K562 (cell line): ENCODE measurements at regions not wholly inside any gene's neighbourhood (a gene's known extent, or its start where the extent isn't known, plus 50 kb on each side); places are given as distances from the start of the nearest gene placed in this dataset.
A peak's percentile ranks its signal among the peaks of the same experiment; 100 is the strongest.

Source experiments
- ATF7 ChIP-seq: fragments of 450-650 bp; IDR thresholded peaks from 2 replicates; pipeline ENCODE4 v1.7.1; 2014; ENCODE audit warnings: mild to moderate bottlenecking, moderate library complexity
- BRF1 ChIP-seq: IDR thresholded peaks from 3 replicates; pipeline ENCODE4 v1.6.1; 2011; ENCODE audit warnings: borderline replicate concordance, mild to moderate bottlenecking; ENCODE audit not compliant: insufficient read length; ENCODE audit errors: extremely low read depth
- CXXC5 ChIP-seq: fragments of 250-450 bp; sonication (Bioruptor Pico); IDR thresholded peaks from 2 replicates; pipeline ENCODE4 v1.8.0; 2022; ENCODE audit warnings: inconsistent platforms, mild to moderate bottlenecking, moderate library complexity
- DMBX1 ChIP-seq: fragments of 250-450 bp; sonication (Bioruptor Pico); IDR thresholded peaks from 2 replicates; pipeline ENCODE4 v1.8.0; 2022; ENCODE audit warnings: inconsistent platforms, mild to moderate bottlenecking, moderate library complexity, borderline replicate concordance
- GABPA ChIP-seq: fragments of 200-800 bp; sonication (Bioruptor generic); conservative IDR thresholded peaks from 2 replicates; pipeline ENCODE4 v1.6.1; 2016; ENCODE audit warnings: low read depth, missing genetic modification characterization, missing compliant biosample characterization
- GABPB2 ChIP-seq: fragments of 250-450 bp; sonication (Bioruptor Pico); conservative IDR thresholded peaks from 2 replicates; pipeline ENCODE4 v1.5.1; 2021; ENCODE audit warnings: mild to moderate bottlenecking
- HLTF ChIP-seq: fragments of 450-650 bp; IDR thresholded peaks from 2 replicates; pipeline ENCODE4 v1.6.1; 2016
- HNRNPLL ChIP-seq: fragments of 200-400 bp; formaldehyde crosslinking; IDR thresholded peaks from 2 replicates; pipeline ENCODE4 v1.6.1; 2017; ENCODE audit warnings: low read length, low read depth, mild to moderate bottlenecking; ENCODE audit not compliant: poor library complexity, severe bottlenecking
- MAFF ChIP-seq: IDR thresholded peaks from 2 replicates; pipeline ENCODE4 v1.6.1; 2012; ENCODE audit warnings: low read length, improper control_type of control experiment
- MAFK ChIP-seq: IDR thresholded peaks from 2 replicates; pipeline ENCODE4 v1.6.1; 2011; ENCODE audit warnings: low read length, improper control_type of control experiment
- MAZ ChIP-seq, 2 experiments: fragments of 450-650 bp in 1 of 2; sonication (generic) in 1 of 2; formaldehyde crosslinking; IDR thresholded peaks in 1 of 2; conservative IDR thresholded peaks in 1 of 2; 2 replicates each; pipeline versions ENCODE4 v1.4.0 to v1.5.0; 2020; ENCODE audit warnings: mild to moderate bottlenecking in 1 of 2, missing genetic modification reagents in 1 of 2
- MEF2D ChIP-seq: conservative IDR thresholded peaks from 2 replicates; pipeline ENCODE4 v1.6.1; 2016; ENCODE audit warnings: low read depth, missing genetic modification characterization, missing compliant biosample characterization
- RBM22 ChIP-seq: fragments of 200-400 bp; formaldehyde crosslinking; IDR thresholded peaks from 2 replicates; pipeline ENCODE4 v1.6.1; 2018; ENCODE audit warnings: low read length, low read depth; ENCODE audit not compliant: poor library complexity, severe bottlenecking
- RBM34 ChIP-seq: fragments of 200-400 bp; formaldehyde crosslinking; IDR thresholded peaks from 2 replicates; pipeline ENCODE4 v1.6.1; 2018; ENCODE audit warnings: low read length, borderline replicate concordance; ENCODE audit not compliant: insufficient read depth
- STAT5A ChIP-seq: IDR thresholded peaks from 2 replicates; pipeline ENCODE4 v1.6.1; 2012; ENCODE audit warnings: low read length, inconsistent platforms, borderline replicate concordance
- TAF15 ChIP-seq: fragments of 200-400 bp; formaldehyde crosslinking; IDR thresholded peaks from 2 replicates; pipeline ENCODE4 v1.6.1; 2017; ENCODE audit warnings: mild to moderate bottlenecking, low read depth, low read length, moderate library complexity
- TGIF2 ChIP-seq: sonication (generic); formaldehyde crosslinking; IDR thresholded peaks from 2 replicates; pipeline ENCODE4 v1.8.1; 2022; ENCODE audit warnings: mild to moderate bottlenecking, missing genetic modification reagents, moderate library complexity
- THRA ChIP-seq: fragments of 450-650 bp; IDR thresholded peaks from 2 replicates; pipeline ENCODE4 v1.6.1; 2017; ENCODE audit warnings: mild to moderate bottlenecking, moderate library complexity
- THRAP3 ChIP-seq: fragments of 450-650 bp; IDR thresholded peaks from 2 replicates; pipeline ENCODE4 v1.6.1; 2016; ENCODE audit warnings: mild to moderate bottlenecking, inconsistent platforms, borderline replicate concordance
- ZNF232 ChIP-seq: sonication (generic); formaldehyde crosslinking; IDR thresholded peaks from 2 replicates; pipeline ENCODE4 v1.8.0; 2022; ENCODE audit warnings: mild to moderate bottlenecking, missing genetic modification reagents
- ZNF445 ChIP-seq: fragments of 250-450 bp; sonication (Bioruptor Pico); IDR thresholded peaks from 2 replicates; pipeline ENCODE4 v1.4.0; 2020; ENCODE audit warnings: low read depth, mild to moderate bottlenecking, moderate library complexity
- ZNF639 ChIP-seq, 2 experiments: fragments of 200-800 bp in 1 of 2; sonication (Bioruptor generic) in 1 of 2; sonication (generic) in 1 of 2; formaldehyde crosslinking in 1 of 2; IDR thresholded peaks in 1 of 2; conservative IDR thresholded peaks in 1 of 2; 2 replicates each; pipeline versions ENCODE4 v1.5.0 to v1.6.1; 2016 to 2020; ENCODE audit warnings: missing compliant biosample characterization in 1 of 2, missing genetic modification characterization in 1 of 2, missing genetic modification reagents in 1 of 2
- TF ChIP-seq, protein P1 (sequence below): fragments of 450-650 bp; IDR thresholded peaks from 2 replicates; pipeline ENCODE4 v1.6.1; 2016; ENCODE audit warnings: borderline replicate concordance
- TF ChIP-seq, protein P2 (sequence below): sonication (generic); formaldehyde crosslinking; IDR thresholded peaks from 2 replicates; pipeline ENCODE4 v1.9.0; 2022; ENCODE audit warnings: mild to moderate bottlenecking, missing genetic modification reagents

DNA sequence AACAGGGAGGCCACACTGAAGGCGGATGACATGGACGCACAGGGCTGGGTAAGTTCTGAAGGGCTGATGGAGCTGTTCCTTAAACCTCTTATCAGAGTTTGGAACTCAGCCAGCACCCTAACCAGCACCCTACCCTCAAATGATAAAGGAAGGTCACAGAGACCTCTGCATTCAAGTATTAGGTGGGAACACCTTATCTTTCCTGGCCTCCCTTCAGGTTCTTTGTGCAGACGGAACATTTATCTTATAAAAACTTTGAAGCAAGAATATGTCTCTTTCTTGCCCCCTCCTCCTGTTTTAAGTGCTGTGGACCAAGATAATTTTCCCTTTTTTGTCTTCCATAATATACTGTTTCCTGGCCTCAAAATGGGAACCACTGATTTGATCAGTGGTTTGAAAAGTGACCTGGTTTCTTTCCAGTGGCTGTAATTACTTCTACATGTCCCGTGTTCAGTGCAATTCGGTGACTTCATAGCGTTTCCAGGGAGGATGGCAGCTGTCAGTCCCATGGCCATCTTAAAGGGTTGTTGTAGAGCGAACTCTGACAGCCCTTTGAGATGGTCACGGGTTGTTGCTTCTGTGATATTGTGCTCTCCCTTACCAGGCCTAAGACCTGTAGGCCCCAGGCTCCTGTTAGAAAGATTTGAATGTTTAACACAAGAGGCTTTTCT, 213.2 kb upstream of the MYLIP start (continued):
- TF ChIP-seq, protein P1, sequence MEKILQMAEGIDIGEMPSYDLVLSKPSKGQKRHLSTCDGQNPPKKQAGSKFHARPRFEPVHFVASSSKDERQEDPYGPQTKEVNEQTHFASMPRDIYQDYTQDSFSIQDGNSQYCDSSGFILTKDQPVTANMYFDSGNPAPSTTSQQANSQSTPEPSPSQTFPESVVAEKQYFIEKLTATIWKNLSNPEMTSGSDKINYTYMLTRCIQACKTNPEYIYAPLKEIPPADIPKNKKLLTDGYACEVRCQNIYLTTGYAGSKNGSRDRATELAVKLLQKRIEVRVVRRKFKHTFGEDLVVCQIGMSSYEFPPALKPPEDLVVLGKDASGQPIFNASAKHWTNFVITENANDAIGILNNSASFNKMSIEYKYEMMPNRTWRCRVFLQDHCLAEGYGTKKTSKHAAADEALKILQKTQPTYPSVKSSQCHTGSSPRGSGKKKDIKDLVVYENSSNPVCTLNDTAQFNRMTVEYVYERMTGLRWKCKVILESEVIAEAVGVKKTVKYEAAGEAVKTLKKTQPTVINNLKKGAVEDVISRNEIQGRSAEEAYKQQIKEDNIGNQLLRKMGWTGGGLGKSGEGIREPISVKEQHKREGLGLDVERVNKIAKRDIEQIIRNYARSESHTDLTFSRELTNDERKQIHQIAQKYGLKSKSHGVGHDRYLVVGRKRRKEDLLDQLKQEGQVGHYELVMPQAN = no peak
- TF ChIP-seq DMBX1 (CRISPR knock-in tag) = peak; percentile 71
- no peak for TF ChIP-seq ZNF232
- no peak for TF ChIP-seq MAFK
- no peak for TF ChIP-seq THRA
- no peak for TF ChIP-seq ZNF639 (CRISPR knock-in tag; conservative IDR thresholded peaks at IDR 0.05 in 1 of 2, IDR thresholded peaks at IDR 0.05 in 1 of 2)
- TF ChIP-seq BRF1 = no peak
- TF ChIP-seq CXXC5 (CRISPR knock-in tag) = peak; percentile 75
- no peak for TF ChIP-seq HLTF
- peak; percentile 12; the same call in 1 of the 2 replicates for TF ChIP-seq MAFF
- no peak for TF ChIP-seq RBM34
- TF ChIP-seq RBM22 = no peak
- TF ChIP-seq GABPA (tag) = 0 out of 2 replicates have a peak, but pooled peaks have one; percentile 10
- TF ChIP-seq TGIF2 = no peak
- TF ChIP-seq TAF15 = no peak
- peak; percentile 87 for TF ChIP-seq ATF7
- TF ChIP-seq HNRNPLL = no peak
- peak; percentile 54; the same call in 1 of the 2 replicates for TF ChIP-seq MEF2D (tag)
- TF ChIP-seq, protein P2, sequence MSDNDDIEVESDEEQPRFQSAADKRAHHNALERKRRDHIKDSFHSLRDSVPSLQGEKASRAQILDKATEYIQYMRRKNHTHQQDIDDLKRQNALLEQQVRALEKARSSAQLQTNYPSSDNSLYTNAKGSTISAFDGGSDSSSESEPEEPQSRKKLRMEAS = no peak
- TF ChIP-seq THRAP3 = no peak
- TF ChIP-seq MAZ (CRISPR knock-in tag; conservative IDR thresholded peaks at IDR 0.05 in 1 of 2, IDR thresholded peaks at IDR 0.05 in 1 of 2) = peak; percentile 70 to 73
- no peak for TF ChIP-seq ZNF445 (CRISPR knock-in tag)
- peak; percentile 75 for TF ChIP-seq STAT5A
- no peak for TF ChIP-seq GABPB2 (CRISPR knock-in tag)
